HG02943 (cell line): ENCODE measurements at regions not wholly inside any gene's neighbourhood (a gene's known extent, or its start where the extent isn't known, plus 50 kb on each side); places are given as distances from the start of the nearest gene placed in this dataset.

Experiments used
- ATAC-seq: cut with Tn5 transposase; IDR thresholded peaks from one replicate; pipeline ENCODE4 v1.9.1; 2021; ENCODE audit warnings: mild to moderate bottlenecking, low read depth, moderate library complexity; ENCODE audit not compliant: unreplicated experiment

GRCh38 chr6:148221196-148221979 is 121.2 kb upstream of the SASH1 start:
- ATAC-seq: no peak

GRCh38 chr6:148222376-148222775 is 120.3 kb upstream of the SASH1 start:
- ATAC-seq: no peak

GRCh38 chr6:148222846-148223245 is 119.8 kb upstream of the SASH1 start:
- ATAC-seq: no peak

- no peak for ATAC-seq
Observed at GRCh38 chr6:148223424-148223842, 119.2 kb upstream of the SASH1 start.

GRCh38 chr6:148225871-148226270 is 116.8 kb upstream of the SASH1 start:
- ATAC-seq: no peak

GRCh38 chr6:148226284-148226683 is 116.4 kb upstream of the SASH1 start:
- ATAC-seq: no peak

- no peak for ATAC-seq
Observed at GRCh38 chr6:148231572-148231971, 111.1 kb upstream of the SASH1 start.

GRCh38 chr6:148235446-148235845 is 107.2 kb upstream of the SASH1 start:
- ATAC-seq: no peak

- ATAC-seq: no peak
Observed at GRCh38 chr6:148238713-148239112, 103.9 kb upstream of the SASH1 start.

- no peak for ATAC-seq
Observed at GRCh38 chr6:148239215-148239614, 103.4 kb upstream of the SASH1 start.

- no peak for ATAC-seq
Observed at GRCh38 chr6:148239801-148240460, 102.7 kb upstream of the SASH1 start.

GRCh38 chr6:148240461-148240840 is 102.2 kb upstream of the SASH1 start:
- ATAC-seq: no peak

- no peak for ATAC-seq
Observed at GRCh38 chr6:148240861-148241477, 101.7 kb upstream of the SASH1 start.

- no peak for ATAC-seq
Observed at GRCh38 chr6:148242180-148242579, 100.5 kb upstream of the SASH1 start.

- ATAC-seq: no peak
Observed at GRCh38 chr6:148244217-148244935, 98.3 kb upstream of the SASH1 start.

GRCh38 chr6:148247386-148248063 is 95.1 kb upstream of the SASH1 start:
- ATAC-seq: no peak

- no peak for ATAC-seq
Observed at GRCh38 chr6:148249160-148249559, 93.5 kb upstream of the SASH1 start.

- ATAC-seq: no peak
Observed at GRCh38 chr6:148249679-148250375, 92.8 kb upstream of the SASH1 start.

GRCh38 chr6:148250975-148251685 is 91.5 kb upstream of the SASH1 start:
- no peak for ATAC-seq
